Endothelial cell of umbilical vein (primary cell): ENCODE measurements at regions not wholly inside any gene's neighbourhood (a gene's known extent, or its start where the extent isn't known, plus 50 kb on each side); places are given as distances from the start of the nearest gene placed in this dataset.

Experiments
- BruUV-seq: library from RNA; stranded (reverse); fragments of 400-500 nt; replicated peaks from 2 replicates; lab custom pipeline; 2021; lab: Mats Ljungman, UMichigan
- CTCF ChIA-PET: fragments of 300-600, 350-600 bp; sonication (Branson Sonifier 250); formaldehyde crosslinking; loops from one replicate; lab custom pipeline; 2021; ENCODE audit warnings: antibody characterized with exemption, inconsistent platforms; lab: Charles Lee
- POLR2A ChIA-PET: fragments of 300-600, 350-600 bp; sonication (Branson Sonifier 250); formaldehyde crosslinking; loops from one replicate; lab custom pipeline; 2021; ENCODE audit warnings: antibody characterized with exemption, inconsistent platforms; lab: Charles Lee
- DNase-seq: peaks from one replicate; pipeline ENCODE4 v3.0.0-alpha.2; 2011; ENCODE audit warnings: low read depth, low spot score
- FAIRE-seq: peaks from 2 replicates; lab custom pipeline; 2011; peaks lifted over from hg19 to GRCh38; lab: Jason Lieb, UNC
- H2AFZ ChIP-seq: 2 replicates; pipeline ENCODE4 v1.6.0; 2012; ENCODE audit warnings: low read depth, low read length, control low read depth, inconsistent platforms
- H3K27ac ChIP-seq: 2 replicates; pipeline ENCODE4 v1.5.1; 2011; ENCODE audit warnings: low read depth, mild to moderate bottlenecking, control low read depth, low read length, moderate library complexity; ENCODE audit not compliant: insufficient read depth
- H3K27me3 ChIP-seq, 2 experiments: 2 replicates each; pipeline versions ENCODE4 v1.6.0 to v1.6.1; 2011; ENCODE audit warnings: low read length in 2 of 2, mixed read lengths in 1 of 2; ENCODE audit not compliant: control insufficient read depth in 2 of 2, insufficient read depth in 2 of 2
- H3K36me3 ChIP-seq, 2 experiments: 2 replicates in 1 of 2; 3 replicates in 1 of 2; pipeline ENCODE4 v1.5.1; 2011; ENCODE audit warnings: low read length in 2 of 2, mild to moderate bottlenecking in 1 of 2, moderate library complexity in 1 of 2; ENCODE audit not compliant: control insufficient read depth in 2 of 2, insufficient read depth in 2 of 2; ENCODE audit errors: extremely low read depth in 1 of 2
- H3K4me1 ChIP-seq: 3 replicates; pipeline ENCODE4 v1.5.1; 2011; ENCODE audit warnings: mild to moderate bottlenecking, low read length; ENCODE audit not compliant: control insufficient read depth, insufficient read depth; ENCODE audit errors: extremely low read depth
- H3K4me2 ChIP-seq: 2 replicates; pipeline ENCODE4 v1.6.1; 2011; ENCODE audit warnings: low read length, control low read depth, mixed read lengths; ENCODE audit not compliant: insufficient read depth
- H3K4me3 ChIP-seq, 3 experiments: fragments of 200-600 bp in 1 of 3; sonication (generic), shearing (Covaris generic) in 1 of 3; replicated peaks in 1 of 3; 2 replicates each; pipeline ENCODE4 v1.5.1; 2011 to 2016; ENCODE audit warnings: control low read depth in 3 of 3, low read length in 3 of 3, mild to moderate bottlenecking in 2 of 3, inconsistent platforms in 1 of 3, low read depth in 1 of 3, moderate library complexity in 1 of 3; ENCODE audit not compliant: insufficient read depth in 1 of 3
- H3K79me2 ChIP-seq: 2 replicates; pipeline ENCODE4 v1.6.0; 2012; ENCODE audit warnings: low read length, inconsistent platforms; ENCODE audit not compliant: control insufficient read depth, insufficient read depth
- H3K9ac ChIP-seq: replicated peaks from 2 replicates; pipeline ENCODE3; 2011; ENCODE audit warnings: low read length, control low read depth; ENCODE audit not compliant: insufficient read depth; ENCODE audit errors: extremely low read depth
- H3K9me1 ChIP-seq: replicated peaks from 3 replicates; pipeline ENCODE4 v1.6.0; 2011; ENCODE audit warnings: mild to moderate bottlenecking, low read length; ENCODE audit not compliant: control insufficient read depth, insufficient read depth; ENCODE audit errors: extremely low read depth
- H3K9me3 ChIP-seq: replicated peaks from 2 replicates; pipeline ENCODE4 v1.5.1; 2012; ENCODE audit warnings: low read length, inconsistent platforms; ENCODE audit not compliant: control insufficient read depth, insufficient read depth
- H4K20me1 ChIP-seq: replicated peaks from 2 replicates; pipeline ENCODE3; 2011; ENCODE audit warnings: mild to moderate bottlenecking, low read length; ENCODE audit not compliant: control insufficient read depth, insufficient read depth; ENCODE audit errors: extremely low read depth
- EZH2 ChIP-seq: IDR thresholded peaks from 2 replicates; pipeline ENCODE4 v1.6.1; 2012; ENCODE audit warnings: borderline replicate concordance, low read depth, mild to moderate bottlenecking, moderate library complexity, low read length, inconsistent platforms; ENCODE audit not compliant: severe bottlenecking
- FOS ChIP-seq: IDR thresholded peaks from 2 replicates; pipeline ENCODE4 v1.6.1; 2011; ENCODE audit warnings: mild to moderate bottlenecking, low read length, moderate library complexity, borderline replicate concordance; ENCODE audit not compliant: insufficient read depth
- GATA2 ChIP-seq: IDR thresholded peaks from 2 replicates; pipeline ENCODE4 v1.7.0; 2011; ENCODE audit warnings: low read depth, mild to moderate bottlenecking, moderate library complexity, mixed read lengths, low read length; ENCODE audit not compliant: insufficient read length, insufficient read depth
- JUN ChIP-seq: IDR thresholded peaks from 2 replicates; pipeline ENCODE4 v1.6.1; 2011; ENCODE audit warnings: borderline replicate concordance, low read depth; ENCODE audit not compliant: insufficient read length, insufficient read depth
- MYC ChIP-seq: IDR thresholded peaks from one replicate; pipeline ENCODE4 v1.6.1; 2011; ENCODE audit warnings: mild to moderate bottlenecking, low read depth, low read length
- POLR2A ChIP-seq: IDR thresholded peaks from 2 replicates; pipeline ENCODE4 v1.6.1; 2012; ENCODE audit warnings: low read depth, mild to moderate bottlenecking, control low read depth, low read length
- POLR2AphosphoS5 ChIP-seq: IDR thresholded peaks from 2 replicates; pipeline ENCODE4 v1.6.1; 2012; ENCODE audit warnings: low read depth, mild to moderate bottlenecking, control low read depth, low read length, moderate library complexity; ENCODE audit not compliant: insufficient read depth
- dilution Hi-C: fragments of 300-500 bp; cut with MboI; formaldehyde crosslinking; loops from one replicate; pipeline ENCODE4 v1.15.0; 2019; ENCODE audit warnings: low sequenced_read_pairs; ENCODE audit not compliant: extremely low pct_ligation_motif_present
- intact Hi-C: fragments of 100-400 bp; cut with micrococcal nuclease; formaldehyde crosslinking; loops from one replicate; pipeline ENCODE4 v1.10.0; 2022
- TF ChIP-seq, protein P1 (sequence below), 2 donors: IDR thresholded peaks; 1 replicate in 1 of 2; 2 replicates in 1 of 2; pipeline ENCODE4 v1.5.1; 2011; ENCODE audit warnings: low read length in 2 of 2, mild to moderate bottlenecking in 2 of 2, moderate library complexity in 2 of 2, control low read depth in 1 of 2, inconsistent platforms in 1 of 2, low read depth in 1 of 2; ENCODE audit not compliant: insufficient read depth in 1 of 2; ENCODE audit errors: extremely low read depth in 1 of 2
- TF ChIP-seq, protein P2 (sequence below): IDR thresholded peaks from 2 replicates; pipeline ENCODE4 v1.6.1; 2011; ENCODE audit not compliant: insufficient read depth, insufficient read length

DNA sequence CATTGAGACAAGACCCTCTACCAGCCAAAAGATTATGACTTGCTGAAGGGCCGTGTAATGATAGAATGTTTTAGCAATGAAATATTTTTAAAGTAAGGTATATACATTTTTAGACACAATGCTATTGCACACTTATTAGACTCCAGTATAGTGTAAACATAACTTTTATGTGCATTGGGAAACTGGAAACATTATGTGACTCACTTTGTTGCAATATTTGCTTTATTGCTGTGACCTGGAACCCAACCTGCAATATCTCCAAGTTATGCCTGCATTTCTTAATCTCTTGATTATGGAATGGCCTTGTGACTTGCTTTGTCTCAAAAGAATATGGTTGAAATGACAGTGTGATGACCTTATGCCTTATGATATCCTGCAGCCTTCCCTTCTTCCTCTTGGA lies 502.0 kb downstream of the EPHA4 start:
- Histone ChIP-seq H3K4me3 (no peak overlapping the region), H4K20me1 (no peaks in the 10 kb centered on the region), H2AFZ (no peak overlapping the region), H3K36me3 (no peaks in the 10 kb centered on the region), H3K27ac (no peak overlapping the region), H3K9ac (no peak overlapping the region), H3K4me1 (no peaks in the 10 kb centered on the region), H3K27me3 (no peaks in the 10 kb centered on the region), H3K79me2 (no peaks in the 10 kb centered on the region), H3K9me3 (no peaks in the 10 kb centered on the region), H3K4me2 (no peak overlapping the region), H3K9me1 (no peaks in the 10 kb centered on the region)
- FAIRE-seq (no peak), DNase-seq (no peak)
- TF ChIP-seq, protein P1, sequence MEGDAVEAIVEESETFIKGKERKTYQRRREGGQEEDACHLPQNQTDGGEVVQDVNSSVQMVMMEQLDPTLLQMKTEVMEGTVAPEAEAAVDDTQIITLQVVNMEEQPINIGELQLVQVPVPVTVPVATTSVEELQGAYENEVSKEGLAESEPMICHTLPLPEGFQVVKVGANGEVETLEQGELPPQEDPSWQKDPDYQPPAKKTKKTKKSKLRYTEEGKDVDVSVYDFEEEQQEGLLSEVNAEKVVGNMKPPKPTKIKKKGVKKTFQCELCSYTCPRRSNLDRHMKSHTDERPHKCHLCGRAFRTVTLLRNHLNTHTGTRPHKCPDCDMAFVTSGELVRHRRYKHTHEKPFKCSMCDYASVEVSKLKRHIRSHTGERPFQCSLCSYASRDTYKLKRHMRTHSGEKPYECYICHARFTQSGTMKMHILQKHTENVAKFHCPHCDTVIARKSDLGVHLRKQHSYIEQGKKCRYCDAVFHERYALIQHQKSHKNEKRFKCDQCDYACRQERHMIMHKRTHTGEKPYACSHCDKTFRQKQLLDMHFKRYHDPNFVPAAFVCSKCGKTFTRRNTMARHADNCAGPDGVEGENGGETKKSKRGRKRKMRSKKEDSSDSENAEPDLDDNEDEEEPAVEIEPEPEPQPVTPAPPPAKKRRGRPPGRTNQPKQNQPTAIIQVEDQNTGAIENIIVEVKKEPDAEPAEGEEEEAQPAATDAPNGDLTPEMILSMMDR (IDR thresholded peaks at IDR 0.05; ENCODE audit: extremely low read depth in 1 of 2, insufficient read depth in 1 of 2, low read depth in 1 of 2, low read length in 2 of 2): no peak
- TF ChIP-seq POLR2AphosphoS5: no peak
- no peak for TF ChIP-seq FOS
- no peak for TF ChIP-seq POLR2A
- TF ChIP-seq MYC: no peak
- TF ChIP-seq, protein P2, sequence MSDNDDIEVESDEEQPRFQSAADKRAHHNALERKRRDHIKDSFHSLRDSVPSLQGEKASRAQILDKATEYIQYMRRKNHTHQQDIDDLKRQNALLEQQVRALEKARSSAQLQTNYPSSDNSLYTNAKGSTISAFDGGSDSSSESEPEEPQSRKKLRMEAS: no peak
- TF ChIP-seq EZH2: no peak
- no peak for TF ChIP-seq JUN
- no peak for TF ChIP-seq GATA2
- no TSS peak for BruUV-seq
- dilution Hi-C loops: no loop called here
- CTCF ChIA-PET: no interaction called here
- intact Hi-C loops: no loop called here
- POLR2A ChIA-PET: no interaction called here
